ENCODE measurements at regions not wholly inside any gene's neighbourhood (a gene's known extent, or its start where the extent isn't known, plus 50 kb on each side); places are given as distances from the start of the nearest gene placed in this dataset.

GRCh38 chr7:25694211-25694610, 457.8 kb upstream of the NFE2L3 start:
- DNase-seq (no peak), ATAC-seq (ENCODE audit: poor library complexity) (no peak)
- H3K4me3 ChIP-seq (ENCODE audit: low read length): no peak overlapping the region
- no peak overlapping the region for H3K27ac Mint-ChIP-seq
- no peaks in the 10 kb centered on the region for H3K9me3 ChIP-seq (ENCODE audit: control insufficient read depth in 1 of 2, insufficient read depth in 1 of 2, low read length in 2 of 2)
- intact Hi-C loops (cut with DNase I, micrococcal nuclease): no loop called here
- H3K4me1 Mint-ChIP-seq (ENCODE audit: low read depth): no peaks in the 10 kb centered on the region
- H3K27me3 Mint-ChIP-seq: peaks cover 4% of the 10 kb centered on the region
- H3K9me3 Mint-ChIP-seq: no peaks in the 10 kb centered on the region
- TF ChIP-seq CTCF (IDR thresholded peaks at IDR 0.05): no peak
- H3K27me3 ChIP-seq (ENCODE audit: control insufficient read depth in 1 of 2, insufficient read depth in 2 of 2, low read length in 2 of 2): no peaks in the 10 kb centered on the region
- no peaks in the 10 kb centered on the region for H3K36me3 Mint-ChIP-seq (ENCODE audit: low read depth)
- ChIA-PET POLR2A (no interaction called here), CTCF (no interaction called here)
- H3K4me3 Mint-ChIP-seq: no peak overlapping the region
- H3K27ac ChIP-seq (ENCODE audit: low read depth in 1 of 2, low read length in 2 of 2): no peak overlapping the region
- H3K4me1 ChIP-seq (ENCODE audit: insufficient read depth, low read length): no peaks in the 10 kb centered on the region
- H3K36me3 ChIP-seq (ENCODE audit: insufficient read depth, low read length): no peaks in the 10 kb centered on the region

GRCh38 chr7:25694699-25695098, 457.3 kb upstream of the NFE2L3 start:
- Histone ChIP-seq H3K9me3 (ENCODE audit: control insufficient read depth in 1 of 2, insufficient read depth in 1 of 2, low read length in 2 of 2) (no peaks in the 10 kb centered on the region), H3K27ac (ENCODE audit: low read depth in 1 of 2, low read length in 2 of 2) (no peak overlapping the region), H3K36me3 (ENCODE audit: insufficient read depth, low read length) (no peaks in the 10 kb centered on the region), H3K4me3 (ENCODE audit: low read length) (no peak overlapping the region), H3K4me1 (ENCODE audit: insufficient read depth, low read length) (no peaks in the 10 kb centered on the region), H3K27me3 (ENCODE audit: control insufficient read depth in 1 of 2, insufficient read depth in 2 of 2, low read length in 2 of 2) (no peaks in the 10 kb centered on the region)
- no peak for DNase-seq
- Mint-ChIP-seq H3K27me3 (peaks cover 4% of the 10 kb centered on the region), H3K27ac (no peak overlapping the region), H3K9me3 (no peaks in the 10 kb centered on the region), H3K36me3 (ENCODE audit: low read depth) (no peaks in the 10 kb centered on the region), H3K4me3 (no peak overlapping the region), H3K4me1 (ENCODE audit: low read depth) (no peaks in the 10 kb centered on the region)
- ChIA-PET CTCF (no interaction called here), POLR2A (no interaction called here)
- intact Hi-C loops (cut with DNase I, micrococcal nuclease): no loop called here
- no peak for ATAC-seq (ENCODE audit: poor library complexity)
- no peak for TF ChIP-seq CTCF (IDR thresholded peaks at IDR 0.05)

GRCh38 chr7:25696571-25696970, 455.4 kb upstream of the NFE2L3 start:
- ATAC-seq (ENCODE audit: poor library complexity) (no peak), DNase-seq (no peak)
- Mint-ChIP-seq H3K4me3 (no peak overlapping the region), H3K27me3 (peaks cover 4% of the 10 kb centered on the region), H3K36me3 (ENCODE audit: low read depth) (no peaks in the 10 kb centered on the region), H3K9me3 (no peaks in the 10 kb centered on the region), H3K27ac (no peak overlapping the region), H3K4me1 (ENCODE audit: low read depth) (no peaks in the 10 kb centered on the region)
- H3K9me3 ChIP-seq (ENCODE audit: control insufficient read depth in 1 of 2, insufficient read depth in 1 of 2, low read length in 2 of 2): no peaks in the 10 kb centered on the region
- ChIA-PET POLR2A (no interaction called here), CTCF (no interaction called here)
- no peak overlapping the region for H3K4me3 ChIP-seq (ENCODE audit: low read length)
- no peaks in the 10 kb centered on the region for H3K4me1 ChIP-seq (ENCODE audit: insufficient read depth, low read length)
- H3K27ac ChIP-seq (ENCODE audit: low read depth in 1 of 2, low read length in 2 of 2): no peak overlapping the region
- H3K27me3 ChIP-seq (ENCODE audit: control insufficient read depth in 1 of 2, insufficient read depth in 2 of 2, low read length in 2 of 2): no peaks in the 10 kb centered on the region
- H3K36me3 ChIP-seq (ENCODE audit: insufficient read depth, low read length): no peaks in the 10 kb centered on the region
- TF ChIP-seq CTCF (IDR thresholded peaks at IDR 0.05): no peak
- intact Hi-C loops (cut with DNase I, micrococcal nuclease): no loop called here
